ENCODE measurements at regions not wholly inside any gene's neighbourhood (a gene's known extent, or its start where the extent isn't known, plus 50 kb on each side); places are given as distances from the start of the nearest gene placed in this dataset.

DNA sequence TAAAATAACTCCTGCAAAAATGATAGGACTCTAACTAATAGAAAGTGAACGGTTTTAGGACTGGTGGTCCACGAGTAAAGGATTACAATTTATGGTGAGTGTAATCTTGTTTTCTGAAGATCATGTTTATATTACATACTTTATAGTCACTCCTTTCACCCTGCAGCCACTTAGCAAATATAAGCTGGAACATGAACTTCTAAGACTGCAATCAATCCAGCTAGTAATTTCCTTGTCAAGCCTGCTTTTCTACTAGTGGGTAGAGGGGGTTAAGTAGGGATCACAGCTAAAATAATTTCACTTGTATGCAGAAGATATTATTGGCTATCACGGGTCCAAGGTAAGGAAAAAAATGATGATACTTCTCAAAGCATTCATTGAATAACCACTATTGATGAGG lies 125.5 kb upstream of the NETO1 start:
- ChIA-PET SMC1A (ENCODE audit: uncharacterized antibody, unreplicated experiment) (no interaction called here), POLR2A (no interaction called here), RAD21 (ENCODE audit: unreplicated experiment) (no interaction called here), CTCF (no interaction called here)
- Histone ChIP-seq H3K4me2 (ENCODE audit: control insufficient read depth, insufficient read depth) (no peak overlapping the region), H3K27me3 (replicated peaks in 1 of 2; ENCODE audit: control insufficient read depth in 2 of 2, insufficient read depth in 2 of 2, low read length in 1 of 2) (no peaks in the 10 kb centered on the region), H3K9me3 (replicated peaks; ENCODE audit: control insufficient read depth, insufficient read depth, low read length) (no peaks in the 10 kb centered on the region), H3K36me3 (ENCODE audit: control insufficient read depth in 2 of 2, insufficient read depth in 2 of 2, low read length in 1 of 2) (no peaks in the 10 kb centered on the region), H3K9ac (ENCODE audit: control insufficient read depth, insufficient read depth, low read length) (no peak overlapping the region), H3K4me1 (ENCODE audit: control insufficient read depth, insufficient read depth, low read length) (no peaks in the 10 kb centered on the region), H2AFZ (ENCODE audit: control insufficient read depth, low read depth, low read length) (no peak overlapping the region), H3K27ac (ENCODE audit: control insufficient read depth, insufficient read depth) (no peak overlapping the region), H3K79me2 (ENCODE audit: control insufficient read depth, insufficient read depth, low read length) (no peaks in the 10 kb centered on the region), H3K4me3 (no peak overlapping the region), H4K20me1 (ENCODE audit: control insufficient read depth, insufficient read depth) (no peaks in the 10 kb centered on the region)
- FAIRE-seq (no peak), DNase-seq (ENCODE audit: low read depth, low spot score) (no peak), ATAC-seq (no peak)
- 36% methylated on average over 3 of the region's 3 CpGs for WGBS (ENCODE audit: insufficient coverage, insufficient replicate concordance, low lambda C conversion rate, missing lambda C conversion rate)
- no TSS peak for BruUV-seq (replicated peaks)
- in situ Hi-C loops (cut with MboI): no loop called here
- intact Hi-C loops (cut with micrococcal nuclease; ENCODE audit: unreplicated experiment): no loop called here
- TF ChIP-seq ETV6 (conservative IDR thresholded peaks at IDR 0.05 in 1 of 2, IDR thresholded peaks at IDR 0.05 in 1 of 2; ENCODE audit: borderline replicate concordance in 1 of 2, low read depth in 1 of 2): no peak
- TF ChIP-seq NFYA (IDR thresholded peaks at IDR 0.05; ENCODE audit: borderline replicate concordance, low read depth, low read length): no peak
- TF ChIP-seq, protein P1, sequence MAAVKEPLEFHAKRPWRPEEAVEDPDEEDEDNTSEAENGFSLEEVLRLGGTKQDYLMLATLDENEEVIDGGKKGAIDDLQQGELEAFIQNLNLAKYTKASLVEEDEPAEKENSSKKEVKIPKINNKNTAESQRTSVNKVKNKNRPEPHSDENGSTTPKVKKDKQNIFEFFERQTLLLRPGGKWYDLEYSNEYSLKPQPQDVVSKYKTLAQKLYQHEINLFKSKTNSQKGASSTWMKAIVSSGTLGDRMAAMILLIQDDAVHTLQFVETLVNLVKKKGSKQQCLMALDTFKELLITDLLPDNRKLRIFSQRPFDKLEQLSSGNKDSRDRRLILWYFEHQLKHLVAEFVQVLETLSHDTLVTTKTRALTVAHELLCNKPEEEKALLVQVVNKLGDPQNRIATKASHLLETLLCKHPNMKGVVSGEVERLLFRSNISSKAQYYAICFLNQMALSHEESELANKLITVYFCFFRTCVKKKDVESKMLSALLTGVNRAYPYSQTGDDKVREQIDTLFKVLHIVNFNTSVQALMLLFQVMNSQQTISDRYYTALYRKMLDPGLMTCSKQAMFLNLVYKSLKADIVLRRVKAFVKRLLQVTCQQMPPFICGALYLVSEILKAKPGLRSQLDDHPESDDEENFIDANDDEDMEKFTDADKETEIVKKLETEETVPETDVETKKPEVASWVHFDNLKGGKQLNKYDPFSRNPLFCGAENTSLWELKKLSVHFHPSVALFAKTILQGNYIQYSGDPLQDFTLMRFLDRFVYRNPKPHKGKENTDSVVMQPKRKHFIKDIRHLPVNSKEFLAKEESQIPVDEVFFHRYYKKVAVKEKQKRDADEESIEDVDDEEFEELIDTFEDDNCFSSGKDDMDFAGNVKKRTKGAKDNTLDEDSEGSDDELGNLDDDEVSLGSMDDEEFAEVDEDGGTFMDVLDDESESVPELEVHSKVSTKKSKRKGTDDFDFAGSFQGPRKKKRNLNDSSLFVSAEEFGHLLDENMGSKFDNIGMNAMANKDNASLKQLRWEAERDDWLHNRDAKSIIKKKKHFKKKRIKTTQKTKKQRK (IDR thresholded peaks at IDR 0.05; ENCODE audit: low read depth, low read length): no peak
- no peak for TF ChIP-seq PML (IDR thresholded peaks at IDR 0.05; ENCODE audit: low read length)
- TF ChIP-seq EP300 (IDR thresholded peaks at IDR 0.05; ENCODE audit: borderline replicate concordance in 1 of 2, control insufficient read depth in 1 of 2, low read depth in 2 of 2, low read length in 2 of 2): no peak
- no peak for TF ChIP-seq TCF7 (IDR thresholded peaks at IDR 0.05; ENCODE audit: borderline replicate concordance)
- TF ChIP-seq RELA (IDR thresholded peaks at IDR 0.05; ENCODE audit: borderline replicate concordance, partially characterized antibody): no peak
- TF ChIP-seq YY1 (IDR thresholded peaks at IDR 0.05; ENCODE audit: low read depth, low read length): no peak
- no peak for TF ChIP-seq RAD51 (IDR thresholded peaks at IDR 0.05)
- no peak for TF ChIP-seq WRNIP1 (IDR thresholded peaks at IDR 0.05; ENCODE audit: borderline replicate concordance, low read depth, low read length)
- TF ChIP-seq CEBPB (IDR thresholded peaks at IDR 0.05; ENCODE audit: borderline replicate concordance in 1 of 2, low read depth in 2 of 2, low read length in 2 of 2): no peak
- TF ChIP-seq NR2C1 (IDR thresholded peaks at IDR 0.05): no peak
- no peak for TF ChIP-seq NFYB (IDR thresholded peaks at IDR 0.05; ENCODE audit: insufficient read depth, low read depth, low read length)
- TF ChIP-seq SMAD5 (IDR thresholded peaks at IDR 0.05; ENCODE audit: low read depth): no peak
